GM21723 (cell line): ENCODE measurements at regions not wholly inside any gene's neighbourhood (a gene's known extent, or its start where the extent isn't known, plus 50 kb on each side); places are given as distances from the start of the nearest gene placed in this dataset.

Source experiments
- ATAC-seq: cut with Tn5 transposase; IDR thresholded peaks from one replicate; pipeline ENCODE4 v1.9.1; 2021; ENCODE audit warnings: mild to moderate bottlenecking, moderate library complexity; ENCODE audit not compliant: unreplicated experiment

DNA sequence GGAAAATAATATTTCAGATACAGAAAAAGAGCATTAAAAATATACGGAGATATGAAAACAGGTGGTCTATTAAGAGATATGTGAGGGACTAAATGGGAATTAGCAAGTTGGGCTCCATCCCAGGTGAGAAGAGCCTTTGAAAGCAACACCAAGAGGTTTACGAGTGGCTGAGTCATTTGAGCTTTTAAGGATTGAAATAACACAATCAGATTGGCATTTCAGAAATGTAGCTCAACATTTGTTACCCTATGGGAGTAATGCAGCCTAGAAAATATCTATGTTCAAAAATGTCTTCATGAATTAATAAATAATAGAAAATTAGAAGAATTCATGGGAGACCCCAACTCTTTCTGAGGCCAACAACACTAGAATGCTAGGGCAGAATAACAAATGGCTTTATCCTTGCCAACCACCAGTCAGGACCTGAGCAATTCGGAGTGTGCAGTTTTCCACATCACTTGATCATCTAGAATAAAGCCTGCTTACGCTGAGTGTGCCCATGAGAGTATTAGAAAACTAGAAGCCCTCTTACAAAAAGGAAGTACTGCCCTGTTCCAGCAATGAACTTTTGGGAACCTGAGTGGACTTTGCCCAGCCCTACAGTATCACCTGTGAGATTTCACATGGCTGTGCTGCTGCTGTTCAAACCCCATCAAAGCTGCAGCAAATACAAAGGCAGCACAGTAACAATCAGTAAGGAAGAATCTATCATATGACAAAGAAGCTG, 538.0 kb upstream of the CAMK1G start:
- no peak for ATAC-seq

DNA sequence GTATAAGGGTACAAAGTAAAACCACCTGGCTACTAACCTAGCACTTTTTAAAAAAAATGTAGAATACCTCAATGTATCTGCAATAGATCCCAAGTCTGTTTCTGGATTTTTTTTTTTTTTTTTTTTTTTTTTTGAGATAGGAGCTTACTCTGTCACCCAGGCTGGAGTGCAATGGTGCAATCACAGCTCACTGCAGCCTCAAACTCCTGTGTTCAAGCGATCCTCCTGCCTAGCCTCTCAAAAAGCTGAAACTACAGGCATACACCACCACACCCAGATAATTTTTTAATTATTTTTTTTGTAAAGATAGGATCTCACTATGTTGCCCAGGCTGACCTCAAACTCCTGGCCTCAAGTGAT, 537.5 kb upstream of the CAMK1G start:
- ATAC-seq = no peak

DNA sequence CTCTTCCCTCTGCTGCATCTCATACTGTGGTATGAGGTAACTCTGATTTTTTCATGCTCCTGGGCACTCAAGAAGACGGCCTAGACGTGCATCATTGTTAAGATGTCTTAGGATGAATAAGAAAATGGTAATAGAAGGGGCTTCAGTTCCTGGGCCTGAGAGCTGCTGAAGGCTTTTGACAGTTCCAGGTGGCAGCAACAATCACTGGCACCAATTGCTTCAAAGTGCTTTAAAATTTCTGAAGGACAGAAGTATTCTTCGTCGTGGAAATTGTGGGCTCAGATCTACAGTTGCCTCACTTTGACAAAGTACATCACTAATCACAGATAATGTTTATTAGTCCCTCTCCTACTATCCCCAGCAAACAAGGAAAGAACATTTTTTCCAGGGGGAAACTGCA, 536.6 kb upstream of the CAMK1G start:
- no peak for ATAC-seq

DNA sequence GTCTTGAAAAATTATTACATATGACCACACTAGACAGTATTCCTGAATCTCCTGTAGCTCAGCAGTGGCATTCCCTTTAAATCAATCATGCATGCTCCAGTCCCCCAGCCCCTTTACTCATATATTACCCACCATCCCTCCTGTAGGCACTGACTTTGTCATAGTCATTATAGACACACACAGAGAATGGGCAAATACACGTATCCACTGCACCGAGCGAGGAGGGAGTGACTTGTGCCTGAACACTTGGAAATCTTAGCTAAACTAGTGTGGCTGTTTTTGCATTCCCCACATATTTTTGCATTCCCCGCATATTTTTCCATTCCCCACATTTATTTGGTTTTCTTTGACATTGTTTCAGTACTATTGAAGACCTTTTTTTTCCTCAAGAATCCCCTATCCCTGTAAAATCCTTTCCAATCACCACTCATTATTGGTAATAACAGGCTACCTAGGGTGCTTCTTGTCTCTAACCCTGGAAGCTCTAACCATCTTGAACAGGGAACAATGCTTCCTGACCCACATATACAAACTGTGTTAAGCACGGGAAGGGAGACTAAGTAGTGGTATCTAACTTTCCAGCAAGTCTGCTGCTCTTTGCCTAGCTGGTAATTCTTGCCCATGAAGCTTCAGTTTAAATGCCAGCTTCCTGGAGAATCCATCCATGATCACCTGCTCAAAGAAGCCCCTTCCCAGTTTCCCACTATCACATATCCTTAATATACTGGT, 534.4 kb upstream of the CAMK1G start:
- ATAC-seq = no peak

DNA sequence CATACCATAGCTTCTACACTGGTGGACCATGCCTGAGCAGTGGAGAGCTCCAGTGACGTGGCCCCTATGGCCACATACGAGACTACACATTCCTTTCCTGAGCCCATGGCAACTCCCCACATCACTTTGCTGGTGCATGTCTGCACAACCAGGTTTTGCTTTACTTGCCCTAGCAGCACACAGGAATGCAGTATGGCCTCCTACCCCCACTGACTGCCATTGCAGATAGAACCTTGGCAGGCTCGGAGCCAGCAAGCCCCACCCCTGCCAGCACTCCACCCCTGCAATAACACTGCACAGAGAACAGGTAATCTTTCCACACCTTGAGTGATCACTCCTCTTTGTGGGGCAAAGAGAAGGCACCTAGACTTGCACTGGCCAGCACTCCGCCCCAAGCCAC, 531.9 kb upstream of the CAMK1G start:
- ATAC-seq = no peak

DNA sequence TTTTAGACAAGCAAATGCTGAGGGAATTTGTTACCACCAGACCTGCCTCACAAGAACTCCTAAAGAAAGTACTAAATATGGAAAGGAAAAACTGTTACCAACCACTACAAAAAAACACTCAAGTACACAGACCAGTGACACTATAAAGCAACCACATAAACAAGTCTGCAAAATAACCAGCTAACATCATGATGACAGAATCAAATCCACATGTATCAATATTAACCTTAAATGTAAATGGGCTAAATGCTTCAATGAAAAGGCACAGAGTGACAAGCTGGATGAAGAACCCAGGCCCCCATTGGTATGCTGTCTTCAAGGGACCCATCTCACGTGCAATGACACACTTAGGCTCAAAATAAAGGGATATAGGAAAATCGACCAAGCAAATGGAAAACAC, 529.9 kb upstream of the CAMK1G start:
- ATAC-seq = no peak

DNA sequence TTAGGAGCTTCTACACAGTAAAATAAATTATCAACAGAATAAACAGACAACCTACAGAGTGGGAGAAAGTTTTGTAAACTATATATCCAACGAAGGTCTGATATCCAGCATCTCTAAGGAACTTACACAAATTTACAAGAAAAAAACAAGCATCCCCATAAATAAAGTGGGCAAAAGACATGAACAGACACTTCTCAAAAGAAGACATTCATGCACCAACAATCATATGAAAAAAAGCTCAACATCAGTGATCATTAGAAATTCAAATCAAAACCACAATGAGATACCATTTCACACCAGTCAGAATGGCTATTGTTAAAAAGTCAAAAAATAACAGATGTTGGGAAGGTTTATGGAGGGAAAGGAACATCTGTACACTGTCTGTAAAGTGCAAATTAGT, 526.4 kb upstream of the CAMK1G start:
- no peak for ATAC-seq

DNA sequence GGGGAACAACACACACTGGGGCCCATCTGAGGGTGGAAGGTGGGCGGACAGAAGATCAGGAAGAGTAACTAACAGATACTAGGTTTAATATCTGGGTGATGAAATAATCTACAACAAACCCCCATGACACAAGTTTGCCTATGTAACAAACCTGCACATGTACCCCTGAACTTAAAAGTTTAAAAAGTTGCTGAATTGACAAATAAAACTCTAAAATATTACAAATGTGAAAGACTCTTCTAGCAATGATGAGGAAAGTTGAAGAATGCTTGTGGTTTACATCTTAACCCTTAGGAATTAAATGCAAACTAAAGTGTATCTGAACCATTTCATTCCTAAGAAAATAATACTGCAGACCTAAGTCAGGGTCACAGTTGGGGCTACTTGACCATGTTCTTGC, 525.6 kb upstream of the CAMK1G start:
- no peak for ATAC-seq

DNA sequence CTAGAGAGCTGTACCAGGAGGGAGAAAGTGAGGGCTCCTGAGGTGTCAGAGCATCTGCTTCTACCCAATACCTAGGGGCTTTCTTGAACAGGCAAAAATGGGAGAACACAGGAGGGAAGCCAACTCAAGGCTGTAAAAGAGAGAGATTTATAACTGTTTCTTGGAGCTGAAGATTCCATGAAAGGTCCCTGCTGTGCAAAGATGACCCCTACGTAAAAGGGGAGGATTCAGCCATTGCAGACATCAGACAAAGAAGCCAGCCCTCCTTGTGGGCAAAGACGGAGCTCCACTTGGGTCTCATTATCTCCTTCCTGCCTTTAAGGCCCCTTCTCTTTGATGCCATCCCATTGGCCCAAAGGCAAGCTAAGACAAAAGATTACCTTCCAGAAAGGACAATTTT, 524.1 kb upstream of the CAMK1G start:
- no peak for ATAC-seq

DNA sequence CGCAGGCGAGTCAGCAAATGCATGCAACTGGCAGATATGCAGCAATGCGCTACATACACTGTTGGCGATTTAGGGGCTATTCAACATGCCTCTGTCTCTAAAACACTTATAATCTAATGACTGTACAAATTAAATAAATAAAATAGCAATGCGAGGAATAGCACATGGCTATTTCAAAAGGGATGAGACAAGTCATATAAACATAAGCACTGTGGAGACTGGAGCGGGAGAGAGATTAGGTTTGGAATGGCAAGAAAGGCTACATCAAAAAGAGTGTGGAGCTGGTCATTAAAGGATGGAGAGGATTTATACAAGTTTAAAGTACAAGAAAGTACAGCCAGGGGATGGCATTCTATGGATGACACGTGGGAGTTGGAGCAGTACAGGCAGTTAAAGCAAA, 523.5 kb upstream of the CAMK1G start:
- ATAC-seq = no peak

DNA sequence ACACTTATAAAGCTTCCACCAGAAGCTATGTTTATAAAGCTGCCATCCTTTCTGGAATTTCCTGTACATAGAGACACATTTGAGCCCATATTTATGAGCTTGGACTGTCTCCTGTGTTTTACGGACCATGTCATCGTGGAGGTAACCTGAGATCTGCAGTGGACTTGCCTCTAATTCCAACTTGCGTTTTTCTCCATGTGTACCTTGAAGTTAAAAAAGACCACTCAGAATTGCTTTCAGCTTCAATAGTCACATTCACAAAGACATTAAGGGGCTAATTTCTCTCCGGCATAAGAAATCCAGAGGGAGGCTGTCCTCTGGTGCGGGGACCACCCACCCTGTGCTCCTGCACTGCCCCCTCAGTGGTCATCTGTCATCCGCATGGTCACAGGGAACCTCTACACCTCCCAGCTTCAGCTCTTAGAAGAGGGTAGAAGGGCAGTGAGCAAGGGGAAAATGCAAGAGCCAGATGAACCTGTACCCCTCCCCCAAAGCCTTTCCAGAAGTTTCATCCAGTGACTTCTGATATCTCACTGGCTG, 521.4 kb upstream of the CAMK1G start:
- no peak for ATAC-seq

DNA sequence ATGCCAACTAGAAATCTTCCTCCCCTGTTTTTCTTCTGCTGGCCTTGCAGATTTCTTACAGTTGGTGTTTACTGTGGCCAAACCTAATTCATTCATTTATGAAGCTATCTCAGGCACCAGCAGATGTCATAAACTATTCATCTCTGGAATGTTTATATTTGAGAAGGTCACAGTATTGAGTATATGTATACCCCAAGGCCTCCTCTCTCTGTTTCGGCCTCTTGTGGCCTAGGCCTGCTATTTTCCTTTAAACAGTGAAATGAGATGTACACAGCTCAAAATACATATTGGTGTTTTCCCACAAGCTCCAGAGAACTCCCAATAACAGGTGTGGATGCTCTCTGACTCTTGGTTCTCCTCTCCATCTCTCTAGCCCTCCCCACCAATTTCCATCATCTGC, 520.7 kb upstream of the CAMK1G start:
- peak; percentile 86 for ATAC-seq

DNA sequence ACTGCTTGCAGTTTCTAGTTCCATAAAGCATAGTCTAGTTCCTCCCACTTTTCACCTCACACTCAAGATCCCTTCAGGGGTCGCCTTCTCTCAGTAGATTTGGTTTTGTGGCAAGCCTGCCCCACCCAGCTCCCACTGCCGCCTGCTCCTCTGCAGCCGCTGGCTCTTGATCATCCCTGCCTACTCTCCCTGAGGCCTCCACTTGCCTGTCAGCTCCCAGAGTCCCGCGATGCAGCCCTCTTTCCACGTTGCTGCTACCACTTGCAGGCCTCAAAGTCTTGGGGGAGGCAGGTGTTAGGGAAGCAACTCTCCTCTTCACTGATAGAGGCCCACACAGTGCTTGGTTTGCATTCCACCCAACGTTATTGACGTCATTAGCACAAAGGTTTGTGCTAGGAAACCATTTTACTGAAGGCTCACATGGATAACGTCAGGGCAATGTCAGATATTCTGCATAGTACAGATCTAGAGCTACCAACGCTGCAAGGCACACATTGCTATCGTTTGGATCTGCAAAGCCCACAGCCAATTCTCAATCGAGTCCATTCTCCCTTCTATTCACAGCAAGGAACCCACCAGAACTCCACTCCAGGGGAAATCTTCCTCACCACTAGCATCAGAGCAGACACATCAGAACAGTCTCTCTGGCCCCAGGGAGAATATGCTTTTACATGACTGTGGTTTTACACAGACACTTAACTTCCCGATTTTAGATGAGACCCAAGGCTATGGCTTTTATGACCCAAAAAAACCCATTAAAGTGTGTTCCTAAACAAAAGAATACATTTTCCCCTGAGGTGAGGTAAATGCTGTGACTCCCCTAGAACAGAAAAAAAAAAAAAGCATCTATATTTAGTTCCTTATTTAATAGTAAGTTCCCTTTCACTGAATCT, 519.5 kb upstream of the CAMK1G start:
- no peak for ATAC-seq

DNA sequence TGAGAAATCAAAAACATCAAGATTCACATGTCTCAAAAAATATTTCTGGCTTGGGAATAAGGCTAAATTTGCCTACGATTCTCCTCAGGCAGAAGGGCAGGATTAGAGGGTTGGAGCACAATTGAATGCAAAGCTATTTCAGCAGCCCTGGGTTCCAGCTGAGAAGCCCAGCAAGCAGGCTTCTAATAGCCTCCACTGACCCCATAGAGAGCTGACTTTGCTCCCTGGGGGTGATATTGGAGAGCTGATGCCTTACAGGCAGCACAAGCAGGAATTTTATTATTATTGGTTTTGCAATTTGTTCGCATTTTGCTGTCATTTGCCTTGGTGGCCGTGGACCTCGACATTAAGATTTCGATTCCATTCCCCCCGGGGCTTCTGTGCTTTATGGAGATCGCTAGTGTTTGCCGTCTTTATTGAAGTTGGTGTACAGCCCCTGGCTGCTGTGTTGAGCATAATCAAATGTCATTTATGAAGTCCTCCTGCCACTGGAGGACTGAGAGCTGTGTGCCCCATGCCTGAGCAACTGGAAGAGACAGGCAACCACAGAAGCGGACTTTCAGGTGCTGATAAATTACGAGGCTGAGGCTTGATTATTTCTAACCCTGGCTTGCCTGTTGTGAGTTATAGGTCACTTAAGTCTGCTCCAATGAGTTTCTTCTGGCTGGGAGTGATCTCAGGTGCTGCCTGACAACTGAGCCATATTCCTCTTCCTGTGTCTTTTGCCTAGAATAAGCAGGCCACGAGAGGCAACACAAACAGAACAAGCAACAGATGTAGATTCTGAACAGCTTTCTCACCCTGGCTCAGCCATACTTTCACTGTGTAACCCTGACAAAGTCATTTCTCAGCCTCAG, 518.4 kb upstream of the CAMK1G start:
- no peak for ATAC-seq

DNA sequence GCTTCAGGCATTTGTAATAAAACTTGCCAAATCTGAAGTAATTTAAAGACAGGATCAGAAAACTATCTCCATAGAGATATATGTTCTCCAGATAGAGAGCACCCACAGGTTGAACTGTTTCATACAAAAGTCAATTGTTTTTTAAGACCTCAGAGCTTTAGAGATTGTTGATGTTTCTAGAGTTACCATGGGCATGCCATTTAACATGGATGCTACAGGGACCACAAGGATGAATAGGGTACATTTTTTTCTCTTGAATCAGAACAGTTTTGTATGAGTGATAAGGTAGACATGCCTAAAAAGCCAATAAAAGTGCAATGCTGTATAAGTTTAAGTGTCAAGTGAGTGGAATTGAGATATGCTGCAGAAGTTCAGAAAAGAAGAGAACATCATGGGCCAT, 511.0 kb upstream of the CAMK1G start:
- ATAC-seq = no peak

DNA sequence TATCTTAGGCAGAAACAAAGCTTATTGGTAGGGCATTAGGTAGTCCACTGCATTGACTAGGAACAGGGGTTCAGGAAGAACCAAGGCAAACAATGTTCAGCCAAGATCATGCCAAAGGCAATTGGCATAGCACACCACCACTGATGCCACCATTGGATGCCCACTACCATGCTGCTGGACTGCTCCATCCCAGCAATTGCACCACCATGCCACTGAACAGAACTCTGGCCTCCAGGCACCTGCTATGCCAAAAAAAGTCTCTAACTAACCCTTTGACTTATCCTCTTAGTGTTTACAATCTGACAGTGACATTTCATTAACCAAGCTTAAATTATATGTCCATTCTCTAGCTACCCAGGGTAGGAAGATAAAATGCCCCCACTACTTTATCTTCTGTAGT, 509.6 kb upstream of the CAMK1G start:
- no peak for ATAC-seq

DNA sequence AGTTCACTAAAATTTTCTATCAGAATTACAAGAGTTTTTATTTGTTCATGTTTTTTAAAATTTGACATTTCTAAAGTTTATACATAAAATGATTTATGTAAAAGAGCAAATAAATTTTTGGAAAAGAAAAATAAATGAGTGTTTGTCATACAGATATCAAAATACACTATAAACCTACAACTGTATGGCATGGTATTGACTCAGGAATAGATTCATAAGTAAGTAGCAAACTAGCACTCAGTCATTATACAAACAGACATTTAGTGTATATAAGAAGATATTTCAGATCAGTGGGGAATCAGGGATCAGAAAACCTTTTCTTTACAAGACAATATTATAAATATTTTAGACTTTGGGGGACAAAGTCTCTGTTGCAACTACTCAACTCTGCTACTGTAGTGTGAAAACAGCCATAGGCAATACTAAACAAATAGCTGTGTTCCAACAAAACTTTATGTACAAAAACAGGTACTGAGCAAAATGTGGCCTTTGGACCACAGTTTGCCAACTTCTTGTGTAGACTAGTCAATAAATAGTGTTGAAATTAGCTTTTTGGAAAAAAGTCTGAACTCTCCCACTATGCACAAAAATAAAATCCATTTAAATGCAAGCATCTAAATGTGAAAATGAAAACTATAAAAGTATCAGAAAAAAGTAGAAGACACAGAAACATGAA, 508.8 kb upstream of the CAMK1G start:
- no peak for ATAC-seq

DNA sequence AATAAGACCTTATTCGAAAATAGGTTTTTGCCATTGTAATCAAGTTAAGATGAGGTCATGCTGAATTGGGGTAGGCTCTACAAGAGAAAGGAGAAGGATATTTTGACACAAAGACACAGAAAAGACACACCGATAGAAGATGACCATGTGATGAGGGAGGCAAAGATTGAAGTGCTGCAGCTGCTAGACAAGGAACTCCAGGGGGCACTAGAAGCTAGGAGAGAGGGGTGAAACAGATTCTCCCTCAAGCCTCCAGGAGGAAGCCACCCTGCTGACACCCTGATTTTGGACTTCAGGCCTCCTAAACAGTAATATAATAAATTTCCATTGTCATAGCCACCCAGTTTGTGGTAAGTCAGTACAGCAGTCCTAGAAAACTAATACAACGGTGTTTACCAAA, 506.8 kb upstream of the CAMK1G start:
- no peak for ATAC-seq

DNA sequence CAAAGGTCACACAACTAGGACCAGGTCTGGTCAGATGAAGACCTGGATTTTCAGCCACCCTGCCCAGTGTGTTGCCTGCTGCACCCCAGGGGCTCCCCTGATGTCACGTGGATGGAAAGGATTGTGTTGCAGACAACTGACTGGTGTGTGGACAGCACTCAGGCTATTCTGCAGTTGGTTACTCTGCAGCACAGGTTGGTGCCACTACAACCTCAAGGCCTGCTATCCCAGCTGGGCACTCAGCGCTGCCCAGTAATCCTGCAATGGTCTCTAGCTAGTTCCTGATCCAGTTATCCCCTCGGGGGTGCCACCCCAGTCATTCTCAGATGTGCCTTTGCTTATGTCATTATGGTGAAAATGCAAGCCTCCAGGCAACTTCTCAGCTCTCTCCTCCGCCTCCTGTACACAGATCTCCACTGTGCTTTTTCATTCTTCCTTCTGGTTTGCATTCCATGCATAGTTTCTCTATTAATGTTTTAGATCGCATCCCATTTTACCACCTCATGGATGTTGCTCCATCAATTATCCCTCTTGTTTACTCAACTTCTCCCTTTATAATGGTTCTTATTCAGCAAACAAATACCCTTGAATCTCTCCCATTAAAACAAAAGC, 503.2 kb upstream of the CAMK1G start:
- ATAC-seq = no peak
